Thoracic aorta (tissue), 2 donors: ENCODE measurements at regions not wholly inside any gene's neighbourhood (a gene's known extent, or its start where the extent isn't known, plus 50 kb on each side); places are given as distances from the start of the nearest gene placed in this dataset.

Experiments
- ATAC-seq: fragments of 150-250 bp; one replicate; pipeline ENCODE4 v1.8.0; 2017; ENCODE audit warnings: low read depth; ENCODE audit not compliant: insufficient number of reproducible peaks, low FRiP score
- DNase-seq: peaks from one replicate; pipeline ENCODE4 v3.0.0-alpha.2; 2020; ENCODE audit warnings: low spot score
- H3K27ac ChIP-seq, 2 donors: fragments of 200-600 bp; sonication (generic); 1 replicate in 1 of 2; 2 replicates in 1 of 2; pipeline ENCODE4 v1.5.1; 2016; ENCODE audit warnings: mild to moderate bottlenecking in 2 of 2, moderate library complexity in 2 of 2
- H3K27me3 ChIP-seq: fragments of 200-600 bp; sonication (generic); replicated peaks from 2 replicates; pipeline ENCODE4 v1.6.0; 2016; ENCODE audit warnings: mild to moderate bottlenecking; ENCODE audit not compliant: insufficient read depth
- H3K36me3 ChIP-seq: fragments of 200-600 bp; sonication (generic); one replicate; pipeline ENCODE4 v1.5.1; 2016
- H3K4me1 ChIP-seq, 2 donors: fragments of 200-600 bp; sonication (generic); 1 replicate in 1 of 2; 2 replicates in 1 of 2; pipeline versions ENCODE4 v1.5.1 to v1.6.0; 2016; ENCODE audit warnings: low read depth in 2 of 2, mild to moderate bottlenecking in 1 of 2; ENCODE audit not compliant: control insufficient read depth in 1 of 2
- H3K4me3 ChIP-seq: fragments of 200-600 bp; sonication (generic); 2 replicates; pipeline ENCODE4 v1.5.1; 2016; ENCODE audit warnings: mild to moderate bottlenecking
- H3K9me3 ChIP-seq: fragments of 200-600 bp; sonication (generic); 2 replicates; pipeline ENCODE4 v1.5.1; 2016
- CTCF ChIP-seq: fragments of 200-600 bp; sonication (generic); IDR thresholded peaks from one replicate; pipeline ENCODE4 v1.5.1; 2019; ENCODE audit warnings: antibody characterized with exemption

DNA sequence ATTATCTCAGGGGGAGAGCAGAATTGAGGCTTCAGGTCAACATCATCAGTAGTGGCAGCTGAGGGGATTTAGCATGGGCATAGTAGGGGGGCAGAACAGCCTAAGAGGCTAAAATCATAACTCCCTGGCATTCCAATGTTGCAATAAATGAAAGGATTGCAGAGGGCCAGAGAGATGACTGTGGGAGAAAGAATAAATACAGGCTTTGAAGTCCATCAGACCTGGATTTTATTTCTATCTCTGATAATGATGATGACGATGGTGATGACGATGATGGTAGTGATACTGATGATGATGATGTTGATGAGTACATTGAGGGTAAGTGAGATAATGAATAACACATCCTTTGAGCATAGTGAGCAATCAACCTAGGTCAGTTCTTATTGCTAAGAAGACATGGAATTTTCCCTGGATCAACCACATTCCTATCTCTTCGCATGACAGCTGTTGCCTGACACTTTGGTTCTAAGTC, 107.4 kb upstream of the CDH11 start:
- no peak for TF ChIP-seq CTCF
- H3K27me3 ChIP-seq = no peaks in the 10 kb centered on the region
- DNase-seq = no peak
- H3K9me3 ChIP-seq = no peaks in the 10 kb centered on the region
- no peak overlapping the region for H3K4me3 ChIP-seq
- H3K4me1 ChIP-seq = no peaks in the 10 kb centered on the region
- ATAC-seq = no peak
- no peak overlapping the region for H3K27ac ChIP-seq
- no peaks in the 10 kb centered on the region for H3K36me3 ChIP-seq

DNA sequence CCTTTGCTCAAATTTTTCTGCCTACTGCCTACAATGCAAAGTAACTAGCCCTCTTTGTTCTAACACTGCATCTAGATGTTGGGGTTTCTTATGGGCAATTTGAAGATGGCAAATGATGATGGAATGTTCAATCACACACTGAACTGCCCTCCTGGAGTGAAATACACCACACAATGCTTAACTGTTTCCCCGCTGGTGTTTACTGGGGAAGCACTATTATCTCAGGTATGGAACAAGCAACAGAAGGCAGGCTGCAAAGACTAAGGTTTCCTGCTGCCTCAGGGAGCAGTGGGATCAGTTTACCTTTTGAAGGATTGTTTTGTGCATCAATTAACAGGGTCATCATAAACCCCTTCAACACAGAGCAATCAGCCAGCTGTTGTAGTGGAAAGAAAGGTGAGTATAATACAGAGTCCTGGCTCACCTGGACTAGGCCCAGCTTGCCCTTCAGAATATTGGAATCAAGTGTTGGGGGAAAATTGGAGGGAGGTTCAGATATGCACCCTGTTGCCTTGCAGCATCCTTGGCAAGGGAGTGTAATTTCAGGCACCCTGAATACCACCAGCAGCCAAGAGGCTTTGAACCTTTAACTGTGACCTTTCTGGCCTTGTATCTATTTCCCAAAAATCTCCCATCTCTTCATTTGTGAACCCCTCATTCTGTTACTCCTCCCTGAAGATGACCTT, 105.4 kb upstream of the CDH11 start:
- Histone ChIP-seq H3K9me3 (no peaks in the 10 kb centered on the region), H3K27ac (no peak overlapping the region), H3K4me3 (no peak overlapping the region), H3K27me3 (no peaks in the 10 kb centered on the region), H3K36me3 (no peaks in the 10 kb centered on the region), H3K4me1 (no peaks in the 10 kb centered on the region)
- ATAC-seq = no peak
- TF ChIP-seq CTCF = no peak
- DNase-seq = no peak

GRCh38 chr16:65226077-65226476, 104.2 kb upstream of the CDH11 start:
- DNase-seq = no peak
- no peaks in the 10 kb centered on the region for H3K36me3 ChIP-seq
- TF ChIP-seq CTCF = no peak
- H3K27me3 ChIP-seq = no peaks in the 10 kb centered on the region
- H3K4me3 ChIP-seq = no peak overlapping the region
- no peak for ATAC-seq
- no peaks in the 10 kb centered on the region for H3K4me1 ChIP-seq
- no peaks in the 10 kb centered on the region for H3K9me3 ChIP-seq
- no peak overlapping the region for H3K27ac ChIP-seq

DNA sequence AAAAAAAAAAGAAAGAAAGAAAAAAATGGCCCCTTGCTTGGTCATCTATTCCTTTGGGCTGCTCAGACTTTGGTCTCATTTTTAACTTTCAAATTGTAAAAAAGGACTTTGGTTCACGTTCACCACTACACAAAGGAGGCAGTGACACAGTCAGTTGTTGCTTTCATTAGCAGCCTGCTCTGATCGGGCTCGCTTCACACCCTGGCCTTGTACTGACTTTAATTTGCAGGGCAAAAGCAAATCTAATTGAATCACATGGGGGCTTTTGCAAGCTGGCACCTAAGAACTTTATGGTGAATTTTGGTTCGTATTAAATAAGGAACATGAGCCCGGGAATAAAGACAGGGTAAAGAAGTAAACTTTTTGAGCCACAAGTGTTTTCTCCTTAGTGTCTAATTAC, 103.6 kb upstream of the CDH11 start:
- Histone ChIP-seq H3K9me3 (no peaks in the 10 kb centered on the region), H3K4me1 (no peaks in the 10 kb centered on the region), H3K27me3 (no peaks in the 10 kb centered on the region), H3K27ac (no peak overlapping the region), H3K4me3 (no peak overlapping the region), H3K36me3 (no peaks in the 10 kb centered on the region)
- DNase-seq (no peak), ATAC-seq (no peak)
- no peak for TF ChIP-seq CTCF

GRCh38 chr16:65224994-65225393, 103.1 kb upstream of the CDH11 start:
- no peak for TF ChIP-seq CTCF
- Histone ChIP-seq H3K4me3 (no peak overlapping the region), H3K4me1 (no peaks in the 10 kb centered on the region), H3K36me3 (no peaks in the 10 kb centered on the region), H3K27me3 (no peaks in the 10 kb centered on the region), H3K27ac (no peak overlapping the region), H3K9me3 (no peaks in the 10 kb centered on the region)
- ATAC-seq = no peak
- no peak for DNase-seq
